ENCODE measurements at regions not wholly inside any gene's neighbourhood (a gene's known extent, or its start where the extent isn't known, plus 50 kb on each side); places are given as distances from the start of the nearest gene placed in this dataset.

DNA sequence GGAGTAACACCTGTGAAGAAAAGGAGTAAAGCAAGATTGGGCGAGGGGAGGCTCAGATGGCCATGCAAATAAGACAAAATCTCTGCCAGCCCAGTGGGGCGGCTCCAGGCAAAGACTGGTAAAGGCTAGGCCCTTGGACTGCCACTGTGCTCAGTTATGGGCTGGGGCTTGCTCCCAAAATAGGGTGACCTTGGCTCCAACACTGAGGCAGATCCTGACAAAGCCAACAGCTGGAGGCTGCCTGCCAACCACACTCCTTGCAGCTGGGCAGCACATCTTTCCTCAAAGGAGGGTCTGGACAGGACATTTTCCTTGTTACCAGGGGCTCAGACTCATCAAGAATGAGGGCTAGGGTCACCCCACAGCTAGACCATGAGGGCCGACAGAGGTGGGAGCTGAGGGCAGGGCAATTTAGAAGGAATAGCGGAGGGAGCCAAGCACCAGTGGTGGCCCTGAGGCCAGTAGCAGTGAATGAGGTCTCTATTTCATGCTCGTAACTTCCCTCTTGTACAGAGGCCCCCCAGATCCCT is 86.1 kb downstream of the CHRD start:
- DNase-seq (ENCODE audit: extremely low spot score, unreplicated experiment): peak; percentile 73
- Mint-ChIP-seq H3K4me1 (ENCODE audit: unreplicated experiment) (no peaks in the 10 kb centered on the region), H3K9me3 (ENCODE audit: unreplicated experiment) (no peaks in the 10 kb centered on the region), H3K36me3 (ENCODE audit: unreplicated experiment) (no peaks in the 10 kb centered on the region), H3K27ac (ENCODE audit: unreplicated experiment) (no peak overlapping the region), H3K4me3 (ENCODE audit: unreplicated experiment) (no peak overlapping the region), H3K27me3 (ENCODE audit: unreplicated experiment) (peaks cover 17% of the 10 kb centered on the region)
- no peak for TF ChIP-seq CTCF (IDR thresholded peaks at IDR 0.05)

DNA sequence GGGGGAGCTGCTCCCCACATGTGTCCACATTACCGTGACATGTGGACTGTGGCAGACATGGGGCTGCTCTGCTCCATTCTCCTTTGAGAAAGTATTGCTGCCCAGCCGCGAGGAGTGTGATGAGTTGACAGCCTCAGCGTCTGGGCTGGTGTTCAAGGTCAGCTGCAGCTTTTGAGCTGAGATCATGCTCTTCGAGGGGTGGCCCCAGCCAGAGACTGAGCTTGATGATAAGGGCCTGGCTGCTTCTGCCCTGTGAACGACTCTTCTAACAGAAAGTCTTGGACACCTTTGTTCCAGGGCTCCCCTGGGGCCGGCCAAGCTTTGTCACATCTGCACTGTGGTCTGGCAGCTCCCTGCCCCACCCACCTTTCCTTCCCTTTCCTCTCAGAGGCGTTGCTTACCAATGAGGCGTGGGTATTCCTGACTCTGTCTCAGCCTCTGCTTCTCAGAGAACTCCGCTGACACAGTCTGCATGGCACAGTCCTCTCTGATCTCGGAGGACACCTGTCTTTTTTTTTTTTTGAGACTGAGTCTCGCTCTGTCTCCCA is 86.6 kb downstream of the CHRD start:
- H3K4me3 Mint-ChIP-seq (ENCODE audit: unreplicated experiment): no peak overlapping the region
- no peaks in the 10 kb centered on the region for H3K9me3 Mint-ChIP-seq (ENCODE audit: unreplicated experiment)
- H3K4me1 Mint-ChIP-seq (ENCODE audit: unreplicated experiment): no peaks in the 10 kb centered on the region

GRCh38 chr3:184467171-184467570 is 87.3 kb downstream of the CHRD start:
- H3K27ac Mint-ChIP-seq (ENCODE audit: unreplicated experiment): no peak overlapping the region

More for the DNA sequence above, 86.6 kb downstream of the CHRD start:
- peak; percentile 59 for DNase-seq (ENCODE audit: extremely low spot score, unreplicated experiment)
- Mint-ChIP-seq H3K27me3 (ENCODE audit: unreplicated experiment) (peaks cover 22% of the 10 kb centered on the region), H3K36me3 (ENCODE audit: unreplicated experiment) (no peaks in the 10 kb centered on the region), H3K27ac (ENCODE audit: unreplicated experiment) (no peak overlapping the region)
- no peak for TF ChIP-seq CTCF (IDR thresholded peaks at IDR 0.05)

DNA sequence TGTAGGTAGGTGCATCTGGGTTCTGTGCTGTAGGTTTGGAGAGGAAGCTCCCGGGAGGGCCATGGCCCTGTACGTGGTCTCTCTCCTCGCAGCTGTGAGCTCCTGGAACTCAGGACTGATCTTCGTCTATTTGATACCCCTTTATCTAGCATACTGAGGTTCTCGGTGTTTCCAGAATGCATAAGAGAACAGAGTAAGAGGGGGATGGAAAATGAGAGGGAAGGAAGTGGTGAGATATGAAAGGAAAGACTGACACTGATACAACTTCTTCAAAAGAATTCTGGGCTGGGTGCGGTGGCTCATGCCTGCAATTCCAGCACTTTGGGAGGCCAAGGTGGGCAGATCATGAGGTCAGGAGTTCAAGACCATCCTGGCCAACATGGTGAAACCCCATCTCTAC is 90.7 kb downstream of the CHRD start:
- H3K9me3 Mint-ChIP-seq (ENCODE audit: unreplicated experiment): peaks cover under 1% of the 10 kb centered on the region
- TF ChIP-seq CTCF (IDR thresholded peaks at IDR 0.05): no peak
- H3K27ac Mint-ChIP-seq (ENCODE audit: unreplicated experiment): no peak overlapping the region
- H3K4me3 Mint-ChIP-seq (ENCODE audit: unreplicated experiment): no peak overlapping the region
- no peak for DNase-seq (ENCODE audit: extremely low spot score, unreplicated experiment)
- no peaks in the 10 kb centered on the region for H3K36me3 Mint-ChIP-seq (ENCODE audit: unreplicated experiment)
- no peaks in the 10 kb centered on the region for H3K4me1 Mint-ChIP-seq (ENCODE audit: unreplicated experiment)
- H3K27me3 Mint-ChIP-seq (ENCODE audit: unreplicated experiment): peaks cover 48% of the 10 kb centered on the region

More at GRCh38 chr3:184467171-184467570, 87.3 kb downstream of the CHRD start:
- Mint-ChIP-seq H3K36me3 (ENCODE audit: unreplicated experiment) (no peaks in the 10 kb centered on the region), H3K4me3 (ENCODE audit: unreplicated experiment) (no peak overlapping the region), H3K27me3 (ENCODE audit: unreplicated experiment) (peaks cover 25% of the 10 kb centered on the region), H3K4me1 (ENCODE audit: unreplicated experiment) (no peaks in the 10 kb centered on the region), H3K9me3 (ENCODE audit: unreplicated experiment) (no peaks in the 10 kb centered on the region)
- no peak for TF ChIP-seq CTCF (IDR thresholded peaks at IDR 0.05)
- peak; percentile 51 for DNase-seq (ENCODE audit: extremely low spot score, unreplicated experiment)

- Mint-ChIP-seq H3K27me3 (ENCODE audit: unreplicated experiment) (peaks cover 56% of the 10 kb centered on the region), H3K9me3 (ENCODE audit: unreplicated experiment) (peaks cover 5% of the 10 kb centered on the region), H3K4me1 (ENCODE audit: unreplicated experiment) (no peaks in the 10 kb centered on the region), H3K27ac (ENCODE audit: unreplicated experiment) (no peak overlapping the region), H3K4me3 (ENCODE audit: unreplicated experiment) (no peak overlapping the region), H3K36me3 (ENCODE audit: unreplicated experiment) (peaks cover 2% of the 10 kb centered on the region)
- TF ChIP-seq CTCF (IDR thresholded peaks at IDR 0.05): no peak
- no peak for DNase-seq (ENCODE audit: extremely low spot score, unreplicated experiment)
These were observed 90.1 kb upstream of the EPHB3 start for GRCh38 chr3:184471439-184471838.

All from osteocyte (in vitro differentiated cells).